GM19463 (cell line): ENCODE measurements at regions not wholly inside any gene's neighbourhood (a gene's known extent, or its start where the extent isn't known, plus 50 kb on each side); places are given as distances from the start of the nearest gene placed in this dataset.

Experiments
- ATAC-seq: cut with Tn5 transposase; IDR thresholded peaks from one replicate; pipeline ENCODE4 v1.9.1; 2021; ENCODE audit warnings: mild to moderate bottlenecking, moderate library complexity; ENCODE audit not compliant: unreplicated experiment

DNA sequence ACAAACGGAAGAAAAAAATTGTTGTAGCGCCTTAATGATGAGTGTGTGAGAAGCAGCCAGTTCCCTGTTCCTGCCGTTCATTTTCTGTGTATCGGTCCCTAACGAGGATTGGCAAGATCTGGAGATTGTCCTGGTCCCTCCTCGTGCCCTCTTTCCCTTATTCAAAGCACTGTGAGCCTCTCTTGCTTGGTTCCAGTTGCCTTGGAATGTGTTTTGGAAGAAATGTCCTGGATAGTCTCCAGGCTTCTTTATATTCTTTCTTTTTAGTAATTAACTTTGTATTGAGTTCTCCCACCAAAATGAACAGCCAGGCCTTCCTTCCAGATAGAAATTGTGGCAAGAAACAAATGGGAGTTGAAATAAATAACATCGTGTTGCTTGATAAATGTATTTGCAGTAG lies 348.3 kb downstream of the CDH26 start:
- ATAC-seq, result no peak

DNA sequence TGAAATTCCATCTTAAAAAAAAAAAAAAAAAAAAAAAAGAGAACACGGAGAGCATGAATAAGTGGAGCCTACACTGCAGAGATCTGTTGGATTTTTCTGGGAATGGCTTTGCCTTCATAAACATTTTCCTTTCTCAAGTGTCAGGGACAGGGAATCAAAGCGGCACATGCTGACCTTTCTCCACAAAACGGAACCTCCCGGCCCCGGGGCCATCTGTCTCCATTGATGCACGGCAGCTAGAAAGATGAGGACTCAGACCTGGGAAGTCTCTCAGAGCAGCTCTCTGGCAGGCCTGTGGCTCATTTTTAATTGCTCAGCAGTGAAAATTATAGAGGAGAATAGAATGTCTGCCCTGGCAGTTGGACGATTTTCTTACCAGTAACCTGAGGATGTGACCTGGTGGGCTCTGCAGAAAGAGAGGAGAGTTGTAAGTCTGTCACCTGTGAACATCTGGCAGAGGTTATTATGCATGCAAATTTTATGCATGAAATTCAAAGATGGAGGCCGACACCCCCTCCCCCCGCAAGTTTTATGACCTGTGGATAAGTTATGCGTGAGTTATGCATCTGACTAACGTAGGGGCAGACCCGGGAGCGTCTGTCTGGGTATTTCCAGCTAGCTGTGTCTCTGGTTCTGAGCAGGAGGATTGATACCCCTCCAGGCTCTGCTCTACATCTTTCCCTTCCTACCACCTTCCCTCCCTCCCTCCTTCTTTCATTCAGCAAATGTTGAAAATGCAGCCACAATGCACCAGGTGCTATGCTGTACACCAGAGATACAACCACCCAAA lies 352.5 kb downstream of the CDH26 start:
- no peak for ATAC-seq

- ATAC-seq, result no peak
Measured at GRCh38 chr20:60313191-60313590, 355.0 kb downstream of the CDH26 start.

DNA sequence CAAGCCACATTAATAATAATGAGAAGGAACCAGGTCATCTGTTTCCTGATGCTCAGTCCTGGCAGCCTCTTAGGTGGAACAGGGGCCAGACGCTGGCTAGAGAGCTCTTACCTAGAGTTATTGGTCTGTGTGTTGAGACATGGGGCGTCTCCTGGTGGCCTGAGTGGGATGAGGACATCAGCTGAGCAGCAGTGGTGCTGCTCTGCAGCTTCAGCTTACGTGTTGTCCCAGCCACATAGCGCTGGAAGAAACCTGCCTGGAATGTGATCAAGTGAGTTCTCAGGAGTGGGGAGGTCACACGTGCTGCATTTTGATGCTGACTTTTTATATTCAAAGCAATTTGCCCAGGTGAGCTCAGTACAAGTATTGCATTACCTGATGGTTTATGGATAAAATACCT lies 355.4 kb downstream of the CDH26 start:
- ATAC-seq, result no peak

GRCh38 chr20:60314727-60315126 lies 356.5 kb downstream of the CDH26 start:
- no peak for ATAC-seq

DNA sequence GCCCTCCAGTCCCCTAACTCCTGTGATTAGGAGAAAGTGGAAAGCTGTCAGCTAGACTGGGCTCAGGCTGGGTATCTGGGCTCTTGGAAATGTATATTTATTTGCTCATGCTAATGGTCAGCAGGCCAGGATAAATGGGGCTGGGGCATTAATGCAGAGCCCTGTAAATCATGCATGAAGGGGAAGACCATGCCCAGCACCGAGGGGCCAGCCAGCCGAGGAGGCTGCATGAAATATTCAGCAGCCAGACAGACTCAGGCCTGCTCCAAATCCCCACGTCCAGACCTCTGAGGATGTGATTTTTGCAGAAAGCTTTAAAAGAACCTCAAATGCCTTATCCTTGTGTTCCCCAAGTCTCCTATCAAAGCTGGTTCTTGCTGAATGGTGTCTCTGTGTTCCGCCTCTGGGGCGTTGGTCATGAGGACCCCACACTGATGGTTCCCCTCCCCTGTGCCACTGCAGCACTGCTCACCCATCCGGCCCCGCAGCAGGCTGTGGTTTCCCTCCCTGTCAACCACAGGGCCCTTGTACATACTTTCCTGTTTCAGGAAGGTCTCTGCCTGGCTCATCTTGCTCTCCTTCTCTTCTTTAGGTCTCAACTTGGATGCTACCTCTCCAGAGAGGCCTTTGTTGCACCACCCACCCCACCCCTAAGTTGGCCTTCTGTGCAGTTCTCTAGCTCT lies 358.4 kb downstream of the CDH26 start:
- ATAC-seq, result no peak

DNA sequence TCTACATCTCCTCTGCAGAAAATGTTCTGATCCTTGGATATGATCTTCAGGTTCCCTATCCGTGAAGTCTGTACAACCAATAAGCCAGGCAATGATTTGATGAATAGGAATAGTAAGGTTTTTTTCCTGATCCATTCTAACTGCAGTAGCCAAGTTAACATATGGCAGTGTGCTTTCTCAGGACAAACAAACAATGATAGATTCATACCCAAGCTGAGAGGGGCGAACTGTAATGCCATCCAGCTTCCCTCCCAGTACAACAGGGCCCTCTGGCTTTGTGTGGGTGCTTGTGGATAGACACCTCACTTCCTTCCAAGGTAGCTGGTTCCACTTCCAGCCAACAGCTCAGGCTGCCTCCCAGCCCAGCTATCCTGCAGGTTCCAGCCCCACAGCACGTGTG lies 359.2 kb downstream of the CDH26 start:
- ATAC-seq, result no peak

DNA sequence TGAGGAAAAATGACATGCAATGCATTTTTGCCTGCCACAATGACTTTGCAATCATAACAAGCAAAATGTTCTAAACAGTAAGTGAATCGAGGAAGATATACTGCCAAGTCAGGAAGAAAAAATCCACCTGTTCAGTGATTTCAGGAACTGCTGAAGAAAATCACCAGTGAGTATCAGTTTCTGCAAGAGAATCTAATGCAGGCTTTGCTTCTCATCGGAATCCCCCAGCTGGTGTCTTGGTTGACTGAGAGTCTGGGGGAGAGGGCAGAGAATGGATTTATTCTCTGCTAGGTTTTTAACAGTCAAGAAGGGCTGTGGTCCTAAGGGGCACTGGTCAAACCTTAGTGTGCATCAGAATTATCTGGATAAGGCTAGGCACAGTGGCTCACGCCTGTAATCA lies 363.4 kb downstream of the CDH26 start:
- ATAC-seq, result no peak

GRCh38 chr20:60326821-60327220 lies 368.6 kb downstream of the CDH26 start:
- no peak for ATAC-seq

GRCh38 chr20:60327971-60328660 lies 369.9 kb downstream of the CDH26 start:
- no peak for ATAC-seq

DNA sequence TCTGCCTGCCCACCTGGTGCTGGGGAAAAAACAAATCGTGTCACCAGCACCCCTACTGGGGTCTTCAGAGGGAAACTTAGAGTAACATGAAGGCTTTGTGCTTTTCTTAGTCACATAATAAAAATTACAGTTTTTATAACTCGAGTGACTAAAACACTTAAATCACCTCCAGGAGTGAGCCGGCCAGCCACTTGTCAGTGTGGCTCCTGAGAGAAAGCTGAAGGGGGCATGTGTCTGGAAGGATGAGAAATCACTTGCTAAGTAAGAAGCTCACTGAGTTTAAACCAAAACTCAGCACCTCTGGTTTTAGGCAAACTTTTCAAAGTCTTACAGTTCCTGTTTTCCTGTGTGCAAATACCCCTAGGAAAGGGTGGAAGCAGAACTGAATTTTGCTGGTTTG lies 372.2 kb downstream of the CDH26 start:
- ATAC-seq, result no peak

GRCh38 chr20:60331688-60332300 lies 373.6 kb downstream of the CDH26 start:
- no peak for ATAC-seq

- ATAC-seq, result no peak
Measured at GRCh38 chr20:60332523-60332922, 374.3 kb downstream of the CDH26 start.

- ATAC-seq, result no peak
Measured at GRCh38 chr20:60334911-60335310, 376.7 kb downstream of the CDH26 start.

GRCh38 chr20:60338556-60338955 lies 380.3 kb downstream of the CDH26 start:
- no peak for ATAC-seq

DNA sequence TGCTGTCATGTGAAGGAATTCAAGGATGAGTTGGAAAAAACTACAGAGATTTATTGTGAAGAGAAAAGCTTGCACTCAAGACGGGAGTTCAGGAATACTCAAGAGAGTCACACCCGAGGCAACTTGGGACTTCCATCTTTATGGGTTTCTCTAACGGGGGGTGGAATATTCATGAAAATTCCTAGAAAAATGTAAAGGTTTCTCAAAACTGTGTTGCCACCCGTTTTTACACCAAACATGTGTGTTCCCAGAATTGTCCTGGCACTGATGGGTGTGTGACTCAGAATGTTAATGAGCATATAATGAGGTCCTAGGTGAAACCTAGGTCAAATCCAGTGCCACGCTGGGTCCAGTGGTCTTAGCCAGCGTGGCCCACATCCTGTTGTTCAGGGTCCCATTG lies 381.5 kb downstream of the CDH26 start:
- no peak for ATAC-seq

DNA sequence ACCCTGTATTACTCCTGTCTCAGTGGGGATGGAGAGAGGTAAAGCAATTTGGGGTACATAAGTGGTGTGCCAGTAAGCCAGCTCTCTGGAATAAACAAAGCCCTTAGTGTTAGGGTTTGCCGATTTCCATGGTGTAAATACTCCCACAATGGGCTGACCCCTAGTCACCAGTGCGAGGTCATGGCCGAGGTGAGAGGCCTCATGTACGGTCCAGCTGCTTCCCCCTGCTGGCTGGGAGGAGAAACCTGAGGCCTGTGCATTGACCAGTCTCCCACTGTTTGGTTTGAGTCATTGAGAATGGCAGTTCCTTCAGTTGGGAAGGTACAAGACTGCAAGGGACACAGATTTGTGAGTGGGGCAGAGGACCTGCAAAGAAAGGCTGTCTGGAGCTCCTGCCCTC lies 382.0 kb downstream of the CDH26 start:
- ATAC-seq, result no peak

DNA sequence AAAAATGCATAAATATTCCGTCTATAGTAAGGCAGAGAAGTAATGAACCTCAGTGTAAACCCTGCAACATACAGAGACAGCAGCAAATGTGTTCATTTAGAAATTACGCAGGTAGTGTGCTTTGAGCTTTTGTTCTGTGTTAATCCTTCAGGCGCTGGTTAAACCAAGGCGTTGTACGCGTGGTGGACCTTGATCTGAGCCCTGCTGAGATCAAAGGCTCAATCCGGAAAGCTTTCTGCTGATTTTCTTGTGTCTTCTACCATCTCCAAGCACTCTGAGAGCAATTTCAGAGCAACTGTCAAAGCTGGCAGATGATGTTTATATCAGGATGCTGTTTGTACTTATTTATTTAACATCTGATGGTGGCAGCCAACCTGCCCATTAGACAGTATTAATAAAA lies 382.8 kb downstream of the CDH26 start:
- no peak for ATAC-seq

GRCh38 chr20:60345106-60345505 lies 386.9 kb downstream of the CDH26 start:
- no peak for ATAC-seq

GRCh38 chr20:60349418-60349817 lies 391.2 kb downstream of the CDH26 start:
- no peak for ATAC-seq

- no peak for ATAC-seq
Measured at GRCh38 chr20:60352017-60352416, 393.8 kb downstream of the CDH26 start.

- ATAC-seq, result no peak
Measured at GRCh38 chr20:60352596-60352995, 394.4 kb downstream of the CDH26 start.
